ENCODE measurements at regions not wholly inside any gene's neighbourhood (a gene's known extent, or its start where the extent isn't known, plus 50 kb on each side); places are given as distances from the start of the nearest gene placed in this dataset.
"Not testable (repeated sequence)": the region's sequence is repeated elsewhere in the genome, so short reads cannot be mapped to it uniquely, and the experiment has no call there.

GRCh38 chr11:96508861-96509260 lies 119.0 kb downstream of the JRKL start:
- no peak for DNase-seq (ENCODE audit: low read depth in 2 of 2)

GRCh38 chr11:96520939-96521338 lies 131.1 kb downstream of the JRKL start:
- no peak for DNase-seq (ENCODE audit: low read depth in 2 of 2)

GRCh38 chr11:96523656-96524055 lies 133.8 kb downstream of the JRKL start:
- no peak for DNase-seq (ENCODE audit: low read depth in 2 of 2)

GRCh38 chr11:96524475-96524874 lies 134.7 kb downstream of the JRKL start:
- no peak for DNase-seq (ENCODE audit: low read depth in 2 of 2)

- no peak for DNase-seq (ENCODE audit: low read depth in 2 of 2)
These were observed 140.7 kb downstream of the JRKL start for GRCh38 chr11:96530473-96530872.

- no peak for DNase-seq (ENCODE audit: low read depth in 2 of 2)
These were observed 148.3 kb downstream of the JRKL start for GRCh38 chr11:96538104-96538503.

- no peak for DNase-seq (ENCODE audit: low read depth in 2 of 2)
These were observed 148.8 kb downstream of the JRKL start for GRCh38 chr11:96538622-96539021.

- no peak for DNase-seq (ENCODE audit: low read depth in 2 of 2)
These were observed 151.1 kb downstream of the JRKL start for GRCh38 chr11:96540875-96541274.

- DNase-seq (ENCODE audit: low read depth in 2 of 2): no peak
These were observed 153.4 kb downstream of the JRKL start for GRCh38 chr11:96543177-96543576.

- not testable (repeated sequence) for DNase-seq (ENCODE audit: low read depth in 2 of 2)
These were observed 155.4 kb downstream of the JRKL start for GRCh38 chr11:96545192-96545591.

- DNase-seq (ENCODE audit: low read depth in 2 of 2): no peak
These were observed 161.3 kb downstream of the JRKL start for GRCh38 chr11:96551136-96551535.

- DNase-seq (ENCODE audit: low read depth in 2 of 2): no peak
These were observed 164.5 kb downstream of the JRKL start for GRCh38 chr11:96554236-96554820.

GRCh38 chr11:96555826-96556225 lies 166.0 kb downstream of the JRKL start:
- DNase-seq (ENCODE audit: low read depth in 2 of 2): not testable (repeated sequence)

- not testable (repeated sequence) for DNase-seq (ENCODE audit: low read depth in 2 of 2)
These were observed 170.9 kb downstream of the JRKL start for GRCh38 chr11:96560727-96561126.

GRCh38 chr11:96567176-96567575 lies 177.4 kb downstream of the JRKL start:
- DNase-seq (ENCODE audit: low read depth in 2 of 2): no peak

GRCh38 chr11:96567667-96568066 lies 177.9 kb downstream of the JRKL start:
- no peak for DNase-seq (ENCODE audit: low read depth in 2 of 2)

- no peak for DNase-seq (ENCODE audit: low read depth in 2 of 2)
These were observed 186.6 kb downstream of the JRKL start for GRCh38 chr11:96576383-96576782.

GRCh38 chr11:96578379-96578778 lies 188.6 kb downstream of the JRKL start:
- DNase-seq (ENCODE audit: low read depth in 2 of 2): no peak

GRCh38 chr11:96579656-96580055 lies 189.8 kb downstream of the JRKL start:
- DNase-seq (ENCODE audit: low read depth in 2 of 2): no peak

- DNase-seq (ENCODE audit: low read depth in 2 of 2): no peak
These were observed 190.7 kb downstream of the JRKL start for GRCh38 chr11:96580476-96581040.

GRCh38 chr11:96585944-96586880 lies 196.4 kb downstream of the JRKL start:
- not testable (repeated sequence) for DNase-seq (ENCODE audit: low read depth in 2 of 2)

- not testable (repeated sequence) for DNase-seq (ENCODE audit: low read depth in 2 of 2)
These were observed 199.0 kb downstream of the JRKL start for GRCh38 chr11:96588793-96589192.

GRCh38 chr11:96595011-96595410 lies 205.2 kb downstream of the JRKL start:
- no peak for DNase-seq (ENCODE audit: low read depth in 2 of 2)
